ENCODE measurements at regions not wholly inside any gene's neighbourhood (a gene's known extent, or its start where the extent isn't known, plus 50 kb on each side); places are given as distances from the start of the nearest gene placed in this dataset.

DNA sequence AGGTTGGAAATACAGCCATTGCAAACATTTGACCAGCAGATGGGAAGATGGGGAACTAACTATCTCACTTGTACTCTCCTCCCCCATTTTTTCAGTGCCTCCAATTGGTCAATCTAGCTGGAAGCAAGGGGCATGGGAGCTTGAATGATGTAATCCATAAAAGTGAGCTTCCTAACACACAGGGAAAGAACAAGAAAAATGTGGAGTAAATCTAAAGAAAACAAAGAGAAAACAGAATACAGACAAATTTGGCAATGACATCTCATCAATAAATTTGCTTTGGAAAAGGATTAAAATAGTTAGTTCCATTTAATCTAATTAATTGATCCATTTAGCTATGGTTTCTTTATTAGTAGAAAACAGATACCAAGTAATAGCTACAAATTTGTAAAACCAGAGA is 592.6 kb upstream of the SOX9 start:
- TF ChIP-seq CTCF (IDR thresholded peaks at IDR 0.05), result no peak
- TF ChIP-seq POLR2A (IDR thresholded peaks at IDR 0.05), result no peak
- Histone ChIP-seq H3K36me3 (no peaks in the 10 kb centered on the region), H3K27ac (no peak overlapping the region), H3K27me3 (no peaks in the 10 kb centered on the region), H3K4me3 (no peak overlapping the region), H3K4me1 (no peaks in the 10 kb centered on the region), H3K9me3 (no peaks in the 10 kb centered on the region)
- no peak for DNase-seq
- intact Hi-C loops (cut with DNase I; ENCODE audit: low total_unique reads), result no loop called here

- no peaks in the 10 kb centered on the region for H3K4me1 ChIP-seq
- TF ChIP-seq POLR2A (IDR thresholded peaks at IDR 0.05), result no peak
- TF ChIP-seq CTCF (IDR thresholded peaks at IDR 0.05), result no peak
- intact Hi-C loops (cut with DNase I; ENCODE audit: low total_unique reads), result no loop called here
- no peak for DNase-seq
- no peaks in the 10 kb centered on the region for H3K9me3 ChIP-seq
- no peak overlapping the region for H3K4me3 ChIP-seq
- no peaks in the 10 kb centered on the region for H3K27me3 ChIP-seq
- no peak overlapping the region for H3K27ac ChIP-seq
- no peaks in the 10 kb centered on the region for H3K36me3 ChIP-seq
These were observed 590.6 kb upstream of the SOX9 start for GRCh38 chr17:71530248-71530647.

GRCh38 chr17:71535321-71535720 is 585.5 kb upstream of the SOX9 start:
- DNase-seq, result no peak
- Histone ChIP-seq H3K27me3 (no peaks in the 10 kb centered on the region), H3K4me3 (no peak overlapping the region), H3K36me3 (no peaks in the 10 kb centered on the region), H3K4me1 (no peaks in the 10 kb centered on the region), H3K9me3 (no peaks in the 10 kb centered on the region), H3K27ac (no peak overlapping the region)
- intact Hi-C loops (cut with DNase I; ENCODE audit: low total_unique reads), result no loop called here
- TF ChIP-seq POLR2A (IDR thresholded peaks at IDR 0.05) (no peak), CTCF (IDR thresholded peaks at IDR 0.05) (no peak)

DNA sequence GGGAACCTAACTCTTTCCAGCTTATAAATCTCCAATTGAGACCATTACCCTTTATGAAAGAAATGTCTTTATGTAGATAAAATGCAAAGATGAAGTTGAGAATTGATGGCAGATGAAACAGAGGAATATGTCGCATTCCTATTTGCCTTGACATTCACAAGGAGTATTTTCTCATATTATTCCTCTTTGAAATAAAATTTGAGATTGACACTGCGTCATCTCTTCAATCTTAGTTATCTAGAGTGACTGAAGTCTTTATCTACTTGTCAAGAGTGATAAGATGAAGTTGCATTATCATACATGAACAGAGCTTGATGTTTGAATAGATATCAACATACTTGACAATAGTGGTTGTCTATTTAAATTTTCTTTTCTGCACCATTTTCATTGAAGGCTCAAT is 574.4 kb upstream of the SOX9 start:
- Histone ChIP-seq H3K4me3 (no peak overlapping the region), H3K4me1 (no peaks in the 10 kb centered on the region), H3K27ac (no peak overlapping the region), H3K9me3 (no peaks in the 10 kb centered on the region), H3K27me3 (no peaks in the 10 kb centered on the region), H3K36me3 (no peaks in the 10 kb centered on the region)
- intact Hi-C loops (cut with DNase I; ENCODE audit: low total_unique reads), result no loop called here
- no peak for DNase-seq
- TF ChIP-seq POLR2A (IDR thresholded peaks at IDR 0.05) (no peak), CTCF (IDR thresholded peaks at IDR 0.05) (no peak)

DNA sequence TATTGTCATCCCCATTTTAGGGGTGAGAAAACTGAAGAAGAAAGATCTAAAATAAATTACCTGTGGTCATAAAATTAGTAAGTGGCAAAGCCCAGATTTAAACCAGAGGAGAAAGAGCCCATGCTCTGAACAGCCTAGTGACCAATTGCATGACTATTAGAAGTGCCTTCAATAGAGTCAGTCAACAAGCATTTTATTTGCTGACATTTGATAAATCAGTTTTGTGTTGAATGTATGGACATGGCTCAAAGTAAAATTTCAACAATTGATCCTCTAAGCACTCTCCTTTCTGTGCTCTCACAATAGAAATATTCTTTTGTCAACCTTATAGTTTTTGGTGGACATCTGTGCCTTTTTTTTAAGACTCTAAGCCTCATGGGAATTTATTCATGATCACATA is 572.9 kb upstream of the SOX9 start:
- H3K27ac ChIP-seq, result no peak overlapping the region
- intact Hi-C loops (cut with DNase I; ENCODE audit: low total_unique reads), result no loop called here
- H3K27me3 ChIP-seq, result no peaks in the 10 kb centered on the region
- no peaks in the 10 kb centered on the region for H3K36me3 ChIP-seq
- H3K4me3 ChIP-seq, result no peak overlapping the region
- no peak for DNase-seq
- TF ChIP-seq POLR2A (IDR thresholded peaks at IDR 0.05), result no peak
- no peak for TF ChIP-seq CTCF (IDR thresholded peaks at IDR 0.05)
- no peaks in the 10 kb centered on the region for H3K9me3 ChIP-seq
- no peaks in the 10 kb centered on the region for H3K4me1 ChIP-seq

All from uterus (tissue), 3 donors.